HL-60 (cell line): ENCODE measurements at regions not wholly inside any gene's neighbourhood (a gene's known extent, or its start where the extent isn't known, plus 50 kb on each side); places are given as distances from the start of the nearest gene placed in this dataset.

Source experiments
- DNase-seq, 2 experiments: peaks; one replicate each; pipeline ENCODE4 v3.0.0-alpha.2; 2010 to 2020; ENCODE audit warnings: low read depth in 1 of 2, low spot score in 1 of 2
- H3K27ac ChIP-seq: fragments of 250-450 bp; sonication (Bioruptor Pico); replicated peaks from 2 replicates; pipeline ENCODE4 v1.5.1; 2020; ENCODE audit warnings: mild to moderate bottlenecking, moderate library complexity
- H3K27me3 ChIP-seq: fragments of 250-450 bp; sonication (Bioruptor Pico); 2 replicates; pipeline ENCODE4 v1.5.1; 2021; ENCODE audit warnings: mild to moderate bottlenecking, moderate library complexity; ENCODE audit not compliant: insufficient read depth, poor library complexity, severe bottlenecking
- H3K4me3 ChIP-seq: replicated peaks from 2 replicates; pipeline ENCODE4 v1.5.1; 2011; ENCODE audit warnings: mild to moderate bottlenecking, control low read depth, low read length; ENCODE audit not compliant: insufficient read depth
- GABPA ChIP-seq: IDR thresholded peaks from 2 replicates; pipeline ENCODE4 v1.6.1; 2012; ENCODE audit warnings: low read depth
- POLR2AphosphoS5 ChIP-seq: IDR thresholded peaks from 2 replicates; pipeline ENCODE4 v1.6.1; 2012; ENCODE audit warnings: low read depth
- SPI1 ChIP-seq: IDR thresholded peaks from 2 replicates; pipeline ENCODE4 v1.6.1; 2012; ENCODE audit warnings: low read depth, mild to moderate bottlenecking, borderline replicate concordance
- TF ChIP-seq, protein P1 (sequence below): IDR thresholded peaks from 2 replicates; pipeline ENCODE4 v1.6.1; 2012; ENCODE audit warnings: low read depth; ENCODE audit not compliant: insufficient replicate concordance
- TF ChIP-seq, protein P2 (sequence below): IDR thresholded peaks from one replicate; pipeline ENCODE4 v1.5.1; 2011; ENCODE audit warnings: low read length, control low read depth, inconsistent platforms; ENCODE audit not compliant: insufficient read depth

DNA sequence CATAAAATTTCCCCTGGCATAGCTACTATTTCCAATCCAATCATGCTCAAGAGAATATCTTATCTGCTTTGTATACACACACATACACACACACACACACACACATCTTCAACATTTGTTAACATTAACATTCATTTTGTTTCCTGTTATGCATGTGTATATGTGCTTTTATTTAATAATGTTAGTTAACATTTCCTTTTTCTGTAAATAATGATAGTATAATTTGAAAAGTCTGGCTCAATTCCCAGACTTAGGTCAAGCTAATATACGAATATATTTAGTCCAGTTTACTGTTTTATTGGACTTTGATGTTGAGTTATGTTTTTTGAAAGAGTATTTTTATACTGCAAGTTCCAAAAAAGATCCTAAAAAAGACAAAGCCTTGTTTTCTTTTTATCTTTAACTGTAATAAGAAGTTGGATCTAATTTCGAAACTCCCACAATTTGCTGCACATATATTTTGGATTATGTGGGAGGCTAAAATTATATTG lies 1072.4 kb downstream of the EFNB2 start:
- TF ChIP-seq, protein P1, sequence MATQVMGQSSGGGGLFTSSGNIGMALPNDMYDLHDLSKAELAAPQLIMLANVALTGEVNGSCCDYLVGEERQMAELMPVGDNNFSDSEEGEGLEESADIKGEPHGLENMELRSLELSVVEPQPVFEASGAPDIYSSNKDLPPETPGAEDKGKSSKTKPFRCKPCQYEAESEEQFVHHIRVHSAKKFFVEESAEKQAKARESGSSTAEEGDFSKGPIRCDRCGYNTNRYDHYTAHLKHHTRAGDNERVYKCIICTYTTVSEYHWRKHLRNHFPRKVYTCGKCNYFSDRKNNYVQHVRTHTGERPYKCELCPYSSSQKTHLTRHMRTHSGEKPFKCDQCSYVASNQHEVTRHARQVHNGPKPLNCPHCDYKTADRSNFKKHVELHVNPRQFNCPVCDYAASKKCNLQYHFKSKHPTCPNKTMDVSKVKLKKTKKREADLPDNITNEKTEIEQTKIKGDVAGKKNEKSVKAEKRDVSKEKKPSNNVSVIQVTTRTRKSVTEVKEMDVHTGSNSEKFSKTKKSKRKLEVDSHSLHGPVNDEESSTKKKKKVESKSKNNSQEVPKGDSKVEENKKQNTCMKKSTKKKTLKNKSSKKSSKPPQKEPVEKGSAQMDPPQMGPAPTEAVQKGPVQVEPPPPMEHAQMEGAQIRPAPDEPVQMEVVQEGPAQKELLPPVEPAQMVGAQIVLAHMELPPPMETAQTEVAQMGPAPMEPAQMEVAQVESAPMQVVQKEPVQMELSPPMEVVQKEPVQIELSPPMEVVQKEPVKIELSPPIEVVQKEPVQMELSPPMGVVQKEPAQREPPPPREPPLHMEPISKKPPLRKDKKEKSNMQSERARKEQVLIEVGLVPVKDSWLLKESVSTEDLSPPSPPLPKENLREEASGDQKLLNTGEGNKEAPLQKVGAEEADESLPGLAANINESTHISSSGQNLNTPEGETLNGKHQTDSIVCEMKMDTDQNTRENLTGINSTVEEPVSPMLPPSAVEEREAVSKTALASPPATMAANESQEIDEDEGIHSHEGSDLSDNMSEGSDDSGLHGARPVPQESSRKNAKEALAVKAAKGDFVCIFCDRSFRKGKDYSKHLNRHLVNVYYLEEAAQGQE = no peak
- TF ChIP-seq SPI1 (no peak), POLR2AphosphoS5 (no peak), GABPA (no peak)
- TF ChIP-seq, protein P2, sequence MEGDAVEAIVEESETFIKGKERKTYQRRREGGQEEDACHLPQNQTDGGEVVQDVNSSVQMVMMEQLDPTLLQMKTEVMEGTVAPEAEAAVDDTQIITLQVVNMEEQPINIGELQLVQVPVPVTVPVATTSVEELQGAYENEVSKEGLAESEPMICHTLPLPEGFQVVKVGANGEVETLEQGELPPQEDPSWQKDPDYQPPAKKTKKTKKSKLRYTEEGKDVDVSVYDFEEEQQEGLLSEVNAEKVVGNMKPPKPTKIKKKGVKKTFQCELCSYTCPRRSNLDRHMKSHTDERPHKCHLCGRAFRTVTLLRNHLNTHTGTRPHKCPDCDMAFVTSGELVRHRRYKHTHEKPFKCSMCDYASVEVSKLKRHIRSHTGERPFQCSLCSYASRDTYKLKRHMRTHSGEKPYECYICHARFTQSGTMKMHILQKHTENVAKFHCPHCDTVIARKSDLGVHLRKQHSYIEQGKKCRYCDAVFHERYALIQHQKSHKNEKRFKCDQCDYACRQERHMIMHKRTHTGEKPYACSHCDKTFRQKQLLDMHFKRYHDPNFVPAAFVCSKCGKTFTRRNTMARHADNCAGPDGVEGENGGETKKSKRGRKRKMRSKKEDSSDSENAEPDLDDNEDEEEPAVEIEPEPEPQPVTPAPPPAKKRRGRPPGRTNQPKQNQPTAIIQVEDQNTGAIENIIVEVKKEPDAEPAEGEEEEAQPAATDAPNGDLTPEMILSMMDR = no peak
- DNase-seq = no peak
- Histone ChIP-seq H3K27ac (no peak overlapping the region), H3K27me3 (no peaks in the 10 kb centered on the region), H3K4me3 (no peak overlapping the region)

DNA sequence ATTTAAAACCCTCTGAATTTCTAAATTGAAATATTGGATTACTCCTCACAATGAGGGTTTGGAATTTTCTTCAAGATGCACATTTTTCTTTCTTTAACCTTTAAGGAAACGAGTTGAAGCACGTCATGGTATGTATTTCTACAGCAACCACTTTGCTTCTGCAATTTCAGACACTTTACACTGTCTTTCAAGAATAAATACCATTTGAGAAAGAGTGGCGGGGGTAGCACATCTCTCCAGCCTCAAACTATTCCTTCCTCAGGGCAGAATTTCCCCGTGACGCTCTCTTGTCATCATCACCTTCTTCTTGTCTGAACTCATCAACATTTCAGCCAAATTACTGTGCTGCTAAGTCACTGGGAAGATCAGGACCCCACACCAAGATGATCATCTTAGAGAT lies 1073.4 kb downstream of the EFNB2 start:
- TF ChIP-seq, protein P2 = no peak
- TF ChIP-seq SPI1 (no peak), POLR2AphosphoS5 (no peak), GABPA (no peak)
- TF ChIP-seq, protein P1 = no peak
- Histone ChIP-seq H3K27me3 (no peaks in the 10 kb centered on the region), H3K4me3 (no peak overlapping the region), H3K27ac (no peak overlapping the region)
- DNase-seq = no peak

DNA sequence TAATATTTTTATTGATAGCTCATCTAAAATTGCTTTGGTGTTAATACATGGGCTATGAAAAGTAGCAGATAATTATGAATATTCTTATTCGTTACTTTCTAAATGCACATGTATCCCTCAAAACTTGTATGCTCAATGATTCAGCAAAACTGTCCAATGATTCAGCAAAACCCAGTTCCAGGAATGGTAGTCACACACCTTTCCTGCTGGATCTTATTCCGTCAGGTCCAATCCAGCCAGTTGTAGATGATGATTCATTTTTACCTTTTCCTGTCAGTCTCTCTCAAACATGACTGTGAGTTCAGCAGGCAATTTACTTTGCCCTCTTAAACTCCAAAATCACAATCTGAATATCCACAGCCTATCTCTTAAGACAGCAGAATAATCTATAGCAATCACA lies 1082.6 kb downstream of the EFNB2 start:
- no peak for TF ChIP-seq GABPA
- TF ChIP-seq, protein P1 = no peak
- TF ChIP-seq SPI1 = no peak
- TF ChIP-seq, protein P2 = no peak
- no peak for TF ChIP-seq POLR2AphosphoS5
- Histone ChIP-seq H3K27ac (no peak overlapping the region), H3K4me3 (no peak overlapping the region), H3K27me3 (no peaks in the 10 kb centered on the region)
- DNase-seq = no peak
